GM21723 (cell line): ENCODE measurements at regions not wholly inside any gene's neighbourhood (a gene's known extent, or its start where the extent isn't known, plus 50 kb on each side); places are given as distances from the start of the nearest gene placed in this dataset.

Source experiments
- ATAC-seq: cut with Tn5 transposase; IDR thresholded peaks from one replicate; pipeline ENCODE4 v1.9.1; 2021; ENCODE audit warnings: mild to moderate bottlenecking, moderate library complexity; ENCODE audit not compliant: unreplicated experiment

DNA sequence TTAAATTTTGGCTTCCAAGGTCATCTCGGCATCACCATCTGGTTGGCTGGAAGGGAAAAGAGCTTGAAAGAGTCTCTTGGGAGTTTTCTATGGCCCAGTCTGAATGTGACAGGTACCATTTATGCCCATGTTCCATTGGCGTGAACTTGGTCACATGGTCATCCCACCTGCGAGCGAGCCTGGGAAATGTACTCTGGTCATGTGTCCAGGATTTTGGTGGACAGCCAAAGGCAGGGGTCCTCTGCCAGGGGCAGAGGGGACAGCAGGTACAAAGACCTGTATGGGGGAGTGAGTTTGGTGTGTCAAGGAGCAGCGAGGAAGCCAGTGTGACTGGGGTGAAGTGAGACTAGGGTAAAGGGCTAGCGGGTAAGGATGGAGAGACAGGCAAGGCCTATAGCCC, 112.6 kb downstream of the CDC5L start:
- no peak for ATAC-seq

DNA sequence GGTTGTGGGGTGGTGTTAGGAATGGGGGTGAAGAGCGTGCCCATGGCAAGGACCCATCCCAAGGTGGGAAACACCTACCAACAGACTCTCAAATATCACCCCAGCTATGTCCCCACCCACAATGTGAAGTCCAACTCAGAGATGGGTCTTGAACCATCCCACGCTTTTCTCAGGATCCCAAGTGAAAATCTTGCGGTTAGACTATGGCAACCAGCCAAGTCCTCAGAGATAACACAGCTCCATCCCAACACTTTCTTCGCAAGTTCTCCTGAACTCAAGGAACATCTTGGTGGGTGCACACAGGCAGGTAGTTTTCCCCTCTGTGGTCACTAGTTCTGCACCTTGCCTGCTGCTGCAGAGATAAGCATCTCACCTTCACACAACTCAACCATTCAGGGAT, 116.0 kb downstream of the CDC5L start:
- ATAC-seq: no peak

DNA sequence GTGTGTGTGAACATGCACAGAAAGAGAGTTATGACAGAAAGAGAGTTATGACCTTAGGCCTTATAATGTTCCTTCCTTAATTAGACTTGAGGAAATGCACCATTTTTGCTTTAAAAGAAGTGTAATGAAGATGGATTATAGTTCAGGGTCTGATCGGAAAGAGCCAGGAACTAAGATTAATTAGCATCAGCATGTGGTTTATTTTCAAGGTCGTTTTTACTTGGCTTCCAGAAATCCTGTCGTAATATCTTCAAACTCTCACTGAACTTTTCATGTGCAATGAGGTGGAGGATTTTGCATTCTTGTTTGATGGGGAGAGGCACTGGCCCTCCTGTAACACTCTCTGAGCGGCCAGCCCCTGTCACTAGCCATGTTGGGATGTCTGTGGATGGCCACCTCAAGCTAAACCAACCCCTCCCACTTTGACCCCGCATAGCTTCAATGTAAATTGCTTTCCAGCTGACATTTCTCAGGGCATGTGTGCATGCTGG, 116.8 kb downstream of the CDC5L start:
- no peak for ATAC-seq

DNA sequence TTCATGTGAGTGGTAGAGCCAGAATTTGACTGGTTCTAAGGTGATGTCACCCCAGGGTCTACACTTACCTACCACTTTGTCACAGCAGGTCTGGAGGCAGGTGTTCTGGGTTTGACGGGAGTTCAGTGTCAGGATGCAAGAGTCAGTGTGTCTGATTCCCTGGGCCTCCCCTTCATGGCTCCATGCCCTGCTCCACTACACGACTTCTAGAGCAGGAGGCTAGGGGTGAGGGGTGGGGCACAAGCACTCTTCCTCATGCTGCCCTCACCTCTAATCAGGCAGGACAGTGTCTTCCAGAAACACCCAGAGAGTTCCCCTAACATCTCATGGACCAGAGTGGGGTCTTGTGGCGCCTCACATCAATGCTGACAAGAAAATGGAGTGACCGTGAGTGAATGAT, 118.2 kb downstream of the CDC5L start:
- ATAC-seq: no peak

DNA sequence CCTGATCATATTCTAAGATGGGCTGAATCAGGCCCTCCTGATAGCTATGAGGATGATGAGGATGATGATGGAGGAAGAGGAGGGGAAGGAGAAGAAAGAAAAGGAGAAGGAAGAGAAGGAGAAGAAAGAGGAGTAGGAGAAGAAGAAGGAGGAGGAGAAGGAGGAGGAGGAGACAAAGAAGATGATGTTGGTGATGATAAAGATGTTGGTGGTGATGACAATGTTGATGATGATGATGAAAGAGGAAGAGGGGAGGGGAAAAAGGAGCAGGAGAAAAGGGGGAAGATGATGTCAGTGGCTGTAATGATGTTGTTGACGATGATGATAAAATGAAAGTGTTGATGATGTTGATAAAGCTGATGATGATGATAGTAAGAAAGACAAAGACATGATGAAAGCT, 119.5 kb downstream of the CDC5L start:
- ATAC-seq: no peak

DNA sequence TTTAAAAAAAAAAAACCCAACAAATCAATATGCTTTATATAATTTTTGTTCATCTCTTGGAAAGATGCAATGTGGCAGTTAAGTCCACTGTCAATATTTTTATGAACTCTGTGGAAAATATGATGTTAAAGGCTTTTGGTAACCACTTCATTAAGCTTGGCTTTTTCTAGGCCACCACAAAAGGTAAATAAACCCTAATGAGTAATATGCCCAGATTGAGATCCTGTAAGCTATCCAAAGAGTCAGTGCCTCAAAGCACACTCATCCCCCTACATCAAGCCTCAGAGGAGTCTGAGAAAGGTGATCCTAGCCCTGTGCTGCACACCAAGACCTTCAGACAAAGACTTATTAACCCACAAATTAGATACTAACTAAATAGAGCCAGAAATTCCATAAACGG, 121.1 kb downstream of the CDC5L start:
- ATAC-seq: no peak

DNA sequence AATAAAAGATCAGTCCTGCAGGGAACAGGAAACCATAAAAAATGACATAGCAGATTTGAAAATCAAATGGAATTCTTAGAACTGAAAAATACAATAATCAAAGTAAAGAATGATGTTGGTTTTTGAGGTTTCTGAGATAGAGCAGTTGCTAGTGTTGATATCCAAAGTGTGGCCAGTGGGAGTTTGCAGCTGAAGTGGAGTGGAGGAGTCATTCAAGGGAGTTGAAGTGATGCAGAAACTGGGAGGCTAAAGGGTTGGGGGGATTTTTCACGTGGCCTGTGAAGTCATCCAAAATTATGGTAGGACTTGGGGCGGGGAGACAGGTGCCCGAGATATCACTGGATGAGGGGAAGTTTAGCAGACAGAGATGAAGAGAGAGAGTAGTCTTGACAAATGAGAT, 123.6 kb downstream of the CDC5L start:
- ATAC-seq: no peak

DNA sequence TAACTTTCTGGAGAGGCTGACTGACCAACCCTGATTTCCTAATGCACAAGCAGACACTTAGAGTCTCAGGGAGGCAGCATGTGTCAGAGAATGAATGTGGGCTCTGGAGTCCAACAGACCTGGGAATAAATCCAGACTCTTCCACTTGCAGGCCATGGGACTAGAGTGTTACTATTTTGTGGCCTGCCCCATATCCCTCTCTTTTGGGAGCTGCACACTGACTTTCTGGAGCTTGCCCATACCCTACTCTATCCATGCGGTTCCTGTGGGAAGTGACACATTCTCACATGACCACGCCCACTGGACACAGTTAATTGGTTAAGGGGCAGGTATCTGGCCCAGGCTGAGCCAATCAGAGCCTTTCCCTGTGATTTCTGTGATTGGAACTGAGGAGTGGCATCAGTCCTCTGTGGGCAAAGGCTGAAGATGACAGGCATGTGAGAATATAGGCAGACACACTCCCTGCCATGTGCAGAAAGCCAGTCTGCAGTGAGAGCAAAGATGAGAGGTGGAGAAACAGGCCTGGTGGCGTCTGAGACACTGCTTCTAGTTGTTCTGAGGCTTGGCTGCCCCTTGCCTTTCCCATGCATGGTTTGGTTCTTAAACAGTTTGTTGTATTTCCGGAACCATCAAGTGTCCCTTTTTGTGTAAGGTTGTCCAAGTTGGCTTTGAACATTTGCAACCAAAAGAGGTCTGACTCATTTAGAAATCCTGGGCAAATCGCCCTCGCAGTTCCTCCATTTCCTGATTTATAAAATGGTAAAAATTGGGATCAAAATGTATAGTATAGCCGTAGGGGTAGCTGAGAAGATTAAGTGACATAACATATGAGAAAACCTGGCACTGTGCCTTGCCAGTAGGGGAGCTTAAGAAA, 125.6 kb downstream of the CDC5L start:
- ATAC-seq: no peak

DNA sequence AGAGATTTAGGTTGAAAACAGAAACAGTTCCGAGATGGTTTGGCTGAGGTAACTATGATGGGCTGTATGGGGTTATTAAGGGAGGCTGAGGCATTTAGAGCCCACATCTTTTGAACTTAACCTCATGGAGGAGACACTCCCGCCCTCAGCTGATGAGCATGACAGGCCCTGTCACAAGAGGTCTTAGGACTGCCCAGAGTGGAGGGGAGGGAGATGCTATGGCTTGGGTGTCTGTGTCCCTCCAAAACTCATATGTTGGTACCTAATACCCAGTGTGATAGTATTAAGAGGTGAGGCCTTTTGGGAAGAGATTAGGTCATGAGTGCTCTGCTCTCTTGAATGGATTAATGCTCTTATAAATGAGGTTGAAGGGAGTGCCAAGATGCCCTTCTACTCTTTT, 126.6 kb downstream of the CDC5L start:
- ATAC-seq: no peak

DNA sequence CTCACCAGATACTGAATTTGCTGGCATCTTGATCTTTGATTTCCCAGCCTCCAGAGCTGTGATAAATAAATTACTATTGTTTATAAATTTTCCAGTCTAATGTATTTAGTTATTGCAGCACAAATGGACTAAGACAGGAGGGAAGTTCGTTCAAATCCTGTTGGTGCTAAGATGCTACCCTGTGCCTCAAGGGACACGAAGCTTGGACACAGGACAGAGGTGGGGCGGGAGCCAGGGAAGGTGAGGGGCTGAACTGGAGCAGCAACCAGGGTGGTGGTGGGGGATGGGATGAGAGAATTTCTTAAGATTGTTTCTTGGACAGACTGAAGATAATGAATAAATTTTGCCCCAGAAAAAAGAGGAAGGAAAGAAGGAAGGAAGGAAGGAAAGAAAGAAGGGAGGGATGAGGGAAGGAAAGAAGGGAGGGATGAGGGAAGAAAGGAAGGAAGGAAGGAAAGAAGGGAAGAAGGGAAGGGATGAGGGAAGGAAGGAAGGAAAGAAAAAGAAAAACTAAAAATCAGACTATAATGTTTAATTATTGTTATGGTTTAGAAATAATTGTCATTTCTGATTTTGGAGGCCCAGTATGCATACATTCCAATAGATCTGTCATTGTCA, 127.2 kb downstream of the CDC5L start:
- ATAC-seq: no peak

DNA sequence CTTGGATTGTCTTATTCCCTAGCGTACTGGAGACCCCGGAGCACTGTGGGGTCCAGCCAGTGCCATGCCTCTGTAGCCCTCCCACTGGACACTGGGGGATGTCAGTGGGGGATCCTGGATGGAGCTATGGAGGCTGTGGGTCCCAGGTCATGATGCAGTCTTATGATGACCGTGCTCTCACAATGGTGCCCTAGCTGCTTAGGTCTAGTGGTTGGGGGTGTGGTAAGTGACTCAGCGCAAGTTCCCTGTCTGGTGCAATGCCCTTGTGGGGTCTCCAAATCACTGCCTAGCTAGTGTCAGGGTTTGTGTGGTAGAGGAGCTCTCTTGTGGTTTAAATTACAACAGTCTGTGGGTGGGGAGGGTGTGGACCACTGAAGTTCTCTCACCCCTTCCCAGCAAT, 135.4 kb downstream of the CDC5L start:
- ATAC-seq: no peak

DNA sequence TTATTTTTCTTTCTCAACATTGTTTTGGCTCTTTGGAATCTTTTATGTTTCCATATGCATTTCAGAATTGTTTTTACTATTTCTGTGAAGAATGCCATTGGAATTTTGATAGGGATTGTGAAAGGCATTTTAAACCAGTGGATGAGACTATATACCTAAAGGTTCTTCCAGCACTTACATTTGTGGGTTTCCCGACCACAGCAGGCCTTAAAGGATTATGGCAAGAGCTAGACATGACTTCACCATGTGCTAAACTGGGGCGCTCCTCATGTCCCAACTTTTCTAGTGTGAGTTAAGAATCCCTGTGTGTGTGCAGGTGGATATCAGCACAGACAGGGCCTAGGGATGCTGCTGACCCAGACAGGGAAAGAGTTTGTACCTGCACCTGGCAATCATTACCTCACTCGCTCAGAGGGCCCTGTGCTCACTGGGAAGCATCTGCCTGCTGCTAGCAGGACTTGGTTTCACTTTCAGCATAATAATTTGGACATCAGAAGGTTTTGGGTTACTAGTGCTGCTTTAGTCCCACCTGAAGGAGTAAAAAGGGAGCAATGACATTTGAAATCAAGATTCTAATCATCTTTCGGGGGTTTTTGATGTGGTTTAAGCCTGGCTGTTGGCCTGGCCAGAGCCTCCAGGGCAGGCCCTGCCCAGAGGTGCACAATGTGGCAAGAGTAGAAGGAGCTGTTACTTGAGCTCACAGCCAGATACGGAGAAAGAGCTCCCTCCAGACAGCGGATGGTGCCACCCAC, 137.1 kb downstream of the CDC5L start:
- no peak for ATAC-seq

DNA sequence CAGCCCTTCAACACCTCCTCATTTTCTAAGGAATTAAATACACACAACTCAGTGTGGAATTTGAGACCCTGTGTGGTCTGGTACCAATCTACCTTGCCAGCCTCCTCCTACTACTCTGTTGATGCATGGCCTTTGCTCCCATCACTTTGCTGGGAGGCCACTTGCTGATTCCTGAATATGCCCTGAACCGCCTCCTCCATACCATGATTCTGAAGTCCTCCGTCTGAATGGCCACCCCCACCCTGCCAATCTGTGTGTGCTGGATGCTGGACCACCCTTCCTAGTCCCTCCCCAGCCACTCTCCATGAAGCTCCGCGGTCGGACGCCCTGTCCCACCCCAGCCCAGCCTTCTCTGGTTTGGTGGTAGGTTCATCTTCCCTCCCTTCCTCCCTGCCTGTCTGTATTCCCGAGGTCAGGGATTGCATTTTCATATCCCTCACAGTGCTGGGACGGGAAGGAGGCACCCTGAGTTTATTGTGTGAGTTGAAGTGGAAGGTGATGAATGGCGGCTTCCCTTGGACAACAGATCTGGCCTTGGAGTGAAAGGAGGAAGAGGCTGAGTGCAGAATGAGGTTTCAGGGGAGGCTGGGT, 138.3 kb downstream of the CDC5L start:
- ATAC-seq: no peak

DNA sequence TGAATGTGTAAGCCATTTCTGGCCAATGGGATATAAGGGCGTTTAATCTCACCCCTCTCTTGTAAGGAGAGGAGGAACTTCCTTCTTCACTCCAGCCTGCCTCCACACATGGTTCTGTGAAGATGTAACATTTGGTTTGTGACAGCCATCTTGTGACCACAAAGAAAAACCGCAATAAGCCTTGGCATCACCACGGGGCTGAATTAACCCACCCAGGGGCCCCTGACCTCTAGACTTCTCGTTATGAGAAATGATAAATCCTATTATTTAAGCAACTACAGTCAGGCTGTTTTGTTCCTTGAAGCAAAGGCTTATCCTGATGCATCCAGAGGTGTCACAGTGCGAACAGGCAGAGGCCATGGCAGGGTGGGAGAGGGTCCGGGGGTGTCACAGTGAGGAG, 139.7 kb downstream of the CDC5L start:
- ATAC-seq: no peak

DNA sequence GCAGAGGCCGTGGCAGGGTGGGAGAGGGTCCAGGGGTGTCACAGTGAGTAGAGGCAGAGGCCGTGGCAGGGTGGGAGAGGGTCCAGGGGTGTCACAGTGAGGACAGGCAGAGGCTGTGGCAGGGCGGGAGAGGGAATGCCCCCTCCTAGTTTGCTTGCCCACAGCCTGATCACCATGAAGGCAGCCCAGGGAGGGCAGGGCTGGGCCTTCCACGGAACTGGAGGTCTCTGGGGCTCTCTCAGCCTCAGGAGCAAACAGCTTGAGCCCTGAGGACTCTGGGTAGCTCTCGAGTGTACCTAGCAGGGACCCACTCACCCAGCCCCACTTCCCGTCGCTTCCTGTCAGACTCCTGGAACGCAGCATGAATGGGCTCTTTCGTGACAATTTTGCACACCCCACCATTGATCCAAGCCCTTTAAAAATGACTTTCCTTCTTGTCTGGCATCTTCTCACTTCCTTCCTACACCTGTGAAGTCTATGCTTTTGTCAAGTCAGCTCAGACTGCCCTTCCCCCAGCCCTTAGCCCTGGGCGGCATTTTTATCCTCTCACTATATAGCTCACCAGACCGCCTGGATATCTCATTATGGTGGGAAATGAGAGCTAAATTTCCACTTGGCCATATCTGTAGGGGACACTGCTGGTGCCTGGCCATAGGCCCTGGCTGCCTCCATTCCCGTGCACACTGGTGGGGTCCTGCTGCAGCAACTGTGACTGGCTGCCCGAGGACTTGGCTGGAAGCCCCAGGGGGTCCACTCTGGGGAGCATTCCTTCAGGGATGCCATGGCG, 140.3 kb downstream of the CDC5L start:
- no peak for ATAC-seq

DNA sequence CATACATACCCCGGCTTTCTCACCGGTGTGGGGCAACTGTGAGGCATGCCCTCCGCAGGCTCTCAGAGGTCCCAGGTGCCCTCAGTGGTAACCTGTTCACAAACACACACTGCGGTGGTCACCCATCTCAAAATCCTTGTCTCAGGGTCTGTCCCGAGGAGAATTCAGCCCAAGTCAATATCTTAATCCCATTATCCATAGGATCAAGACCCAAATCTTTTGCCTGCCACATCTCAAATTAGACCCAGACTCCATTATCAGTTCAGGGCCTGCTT, 140.8 kb downstream of the CDC5L start:
- ATAC-seq: no peak

DNA sequence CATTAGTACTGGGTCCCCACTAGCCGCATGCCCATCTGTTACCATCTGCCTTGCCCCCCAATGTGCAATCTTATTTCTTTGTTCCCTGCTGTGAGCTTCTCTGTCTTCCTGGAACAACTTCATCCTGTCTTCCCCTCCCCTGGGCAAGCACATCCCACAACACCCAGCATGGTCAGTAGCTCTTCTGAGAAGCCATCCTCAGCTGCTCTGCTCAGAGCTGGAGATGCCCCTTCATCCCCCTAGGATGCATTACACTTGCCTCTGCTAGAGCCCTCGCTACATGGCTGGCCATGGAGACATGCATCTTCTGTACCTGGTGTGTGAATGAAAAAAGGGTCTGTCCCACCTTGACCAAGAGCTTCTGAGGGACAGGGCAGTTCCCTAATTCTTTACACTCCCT, 141.2 kb downstream of the CDC5L start:
- ATAC-seq: no peak

DNA sequence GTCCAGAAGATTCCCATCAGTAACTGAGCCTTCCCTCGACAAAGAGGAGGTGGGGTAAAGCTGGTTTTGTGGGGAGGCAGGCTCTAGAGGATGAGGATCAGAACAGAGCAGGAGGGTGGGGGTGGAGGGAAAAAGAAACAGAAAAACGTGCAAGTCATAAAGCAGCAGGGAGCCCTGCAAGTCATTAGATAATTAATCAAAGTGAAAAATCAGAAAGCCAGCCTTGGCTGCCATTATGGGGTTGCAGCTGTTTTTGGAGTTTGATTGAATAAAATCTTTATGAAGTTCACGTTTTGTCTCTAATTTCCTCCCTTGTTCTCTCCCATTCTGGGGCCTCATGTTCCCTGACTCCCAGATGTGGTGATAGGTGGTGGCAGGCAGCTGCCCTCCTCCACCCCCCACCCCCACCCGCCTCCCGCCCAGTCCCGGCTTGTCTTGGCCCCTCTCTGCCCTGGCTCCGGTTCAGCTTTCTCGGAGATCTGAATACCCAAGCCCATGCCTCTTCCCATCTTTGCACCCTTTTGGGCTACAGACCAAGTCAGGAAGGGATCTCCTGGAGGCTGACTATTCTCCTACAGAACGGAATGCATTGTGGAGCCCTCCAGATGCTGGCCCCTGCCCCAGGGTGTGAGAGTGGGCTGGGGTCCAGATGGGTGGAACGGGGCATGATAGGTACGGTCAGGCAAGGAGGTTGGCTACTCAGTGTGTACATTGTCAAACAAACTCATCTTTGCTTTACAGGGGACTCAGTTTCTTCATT, 141.8 kb downstream of the CDC5L start:
- no peak for ATAC-seq

DNA sequence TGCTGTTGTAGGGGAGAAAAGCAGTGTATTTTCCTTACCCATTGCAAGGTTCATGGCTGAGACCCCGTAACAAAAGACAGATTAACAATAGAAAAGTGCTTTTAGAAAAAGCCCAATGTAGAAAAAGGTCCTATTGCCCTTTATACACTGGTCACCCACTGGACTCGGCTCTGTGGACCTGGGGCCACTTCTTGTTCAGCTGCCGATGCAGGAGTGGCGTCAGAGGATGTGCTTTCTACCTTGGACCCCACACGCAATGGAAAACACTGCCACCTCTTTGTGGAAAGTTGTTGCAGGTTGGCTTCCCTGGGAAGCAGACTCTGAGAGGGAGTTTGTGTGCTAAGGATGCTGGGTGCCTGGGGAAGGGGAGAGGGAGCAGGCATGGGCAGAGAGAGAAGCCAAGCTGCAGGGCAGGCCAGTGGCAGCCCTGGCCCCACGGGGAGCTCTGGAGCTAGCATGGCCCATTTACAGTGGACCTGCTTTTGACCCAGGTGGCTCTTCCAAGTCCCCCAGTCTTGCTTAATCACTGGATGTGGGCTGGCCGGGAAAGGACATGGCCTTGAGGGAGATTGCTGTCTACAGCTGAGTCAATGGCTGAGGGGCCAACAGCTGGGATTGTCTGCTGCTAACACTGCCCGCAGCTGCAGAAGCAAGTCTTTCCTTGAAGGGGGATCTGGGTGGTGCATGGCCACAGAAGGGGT, 142.9 kb downstream of the CDC5L start:
- no peak for ATAC-seq

DNA sequence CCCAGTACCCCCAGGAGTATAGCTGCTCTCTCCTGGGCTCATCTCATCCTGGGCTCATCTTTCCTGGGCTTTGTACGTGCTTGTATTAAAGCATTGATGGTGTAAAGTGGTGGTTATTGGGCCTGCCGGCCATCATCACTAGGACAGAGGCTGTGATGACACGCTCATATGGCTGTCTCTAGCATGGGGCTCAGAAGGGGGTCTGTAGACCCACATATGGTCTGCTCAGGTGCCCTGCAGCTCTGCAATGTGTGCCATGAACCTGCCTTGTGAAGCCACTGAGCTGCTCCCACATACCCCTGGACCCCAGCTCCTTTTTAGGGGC, 143.4 kb downstream of the CDC5L start:
- no peak for ATAC-seq
